Neural crest cell (in vitro differentiated cells): ENCODE measurements at regions not wholly inside any gene's neighbourhood (a gene's known extent, or its start where the extent isn't known, plus 50 kb on each side); places are given as distances from the start of the nearest gene placed in this dataset.

ENCODE experiments used
- DNase-seq: peaks from one replicate; pipeline ENCODE4 v3.0.0; 2021; ENCODE audit warnings: low read depth, mixed read lengths, low spot score
- H3K27ac Mint-ChIP-seq: one replicate; pipeline ENCODE4 v1.8.0; 2021; ENCODE audit warnings: mild to moderate bottlenecking, mixed read lengths; ENCODE audit not compliant: unreplicated experiment
- H3K27me3 Mint-ChIP-seq: 2 replicates; pipeline ENCODE4 v1.8.0; 2021; ENCODE audit warnings: low read depth, mild to moderate bottlenecking, mixed read lengths
- H3K36me3 Mint-ChIP-seq: 2 replicates; pipeline ENCODE4 v1.8.0; 2021; ENCODE audit warnings: low read depth, mild to moderate bottlenecking, mixed read lengths
- H3K4me1 Mint-ChIP-seq: 2 replicates; pipeline ENCODE4 v1.8.0; 2021; ENCODE audit warnings: mixed read lengths
- H3K4me3 Mint-ChIP-seq: one replicate; pipeline ENCODE4 v1.8.0; 2021; ENCODE audit warnings: mild to moderate bottlenecking, mixed read lengths
- H3K9me3 Mint-ChIP-seq: 2 replicates; pipeline ENCODE4 v1.8.0; 2021; ENCODE audit warnings: mixed read lengths
- CTCF ChIP-seq: fragments of 200-600 bp; sonication (generic); conservative IDR thresholded peaks from 2 replicates; pipeline ENCODE4 v1.5.0; 2021; ENCODE audit warnings: antibody characterized with exemption, mild to moderate bottlenecking

GRCh38 chr2:204134421-204134820 lies 197.9 kb downstream of the ICOS start:
- no peak overlapping the region for H3K4me3 Mint-ChIP-seq
- H3K4me1 Mint-ChIP-seq: peaks cover 20% of the 10 kb centered on the region
- no peak for TF ChIP-seq CTCF
- H3K36me3 Mint-ChIP-seq: no peaks in the 10 kb centered on the region
- no peak overlapping the region for H3K27ac Mint-ChIP-seq
- no peak for DNase-seq
- no peaks in the 10 kb centered on the region for H3K9me3 Mint-ChIP-seq
- H3K27me3 Mint-ChIP-seq: no peaks in the 10 kb centered on the region

GRCh38 chr2:204135752-204136151 lies 199.2 kb downstream of the ICOS start:
- Mint-ChIP-seq H3K27me3 (no peaks in the 10 kb centered on the region), H3K4me1 (peaks cover 24% of the 10 kb centered on the region), H3K9me3 (peaks cover 2% of the 10 kb centered on the region), H3K4me3 (no peak overlapping the region), H3K27ac (no peak overlapping the region), H3K36me3 (no peaks in the 10 kb centered on the region)
- no peak for DNase-seq
- no peak for TF ChIP-seq CTCF

- peaks cover 25% of the 10 kb centered on the region for H3K4me1 Mint-ChIP-seq
- peaks cover 2% of the 10 kb centered on the region for H3K9me3 Mint-ChIP-seq
- no peak overlapping the region for H3K4me3 Mint-ChIP-seq
- H3K27ac Mint-ChIP-seq: no peak overlapping the region
- DNase-seq: no peak
- H3K36me3 Mint-ChIP-seq: no peaks in the 10 kb centered on the region
- no peaks in the 10 kb centered on the region for H3K27me3 Mint-ChIP-seq
- no peak for TF ChIP-seq CTCF
Observed at GRCh38 chr2:204138206-204138605, 201.6 kb downstream of the ICOS start.

- no peak overlapping the region for H3K27ac Mint-ChIP-seq
- peaks cover 34% of the 10 kb centered on the region for H3K4me1 Mint-ChIP-seq
- H3K36me3 Mint-ChIP-seq: no peaks in the 10 kb centered on the region
- peaks cover 2% of the 10 kb centered on the region for H3K9me3 Mint-ChIP-seq
- TF ChIP-seq CTCF: no peak
- no peak for DNase-seq
- H3K4me3 Mint-ChIP-seq: no peak overlapping the region
- no peaks in the 10 kb centered on the region for H3K27me3 Mint-ChIP-seq
Observed at GRCh38 chr2:204140246-204140645, 203.7 kb downstream of the ICOS start.

- H3K27me3 Mint-ChIP-seq: no peaks in the 10 kb centered on the region
- H3K9me3 Mint-ChIP-seq: peaks cover 2% of the 10 kb centered on the region
- DNase-seq: no peak
- no peaks in the 10 kb centered on the region for H3K36me3 Mint-ChIP-seq
- TF ChIP-seq CTCF: no peak
- peaks cover 34% of the 10 kb centered on the region for H3K4me1 Mint-ChIP-seq
- no peak overlapping the region for H3K4me3 Mint-ChIP-seq
- no peak overlapping the region for H3K27ac Mint-ChIP-seq
Observed at GRCh38 chr2:204143216-204144014, 206.9 kb downstream of the ICOS start.
